Adrenal gland (tissue), 9 donors: ENCODE measurements at regions not wholly inside any gene's neighbourhood (a gene's known extent, or its start where the extent isn't known, plus 50 kb on each side); places are given as distances from the start of the nearest gene placed in this dataset.

Experiments used
- DNase-seq, 7 donors: peaks; one replicate each; pipeline ENCODE4 v3.0.0-alpha.2; 2019 to 2020
- H3K27ac ChIP-seq, 5 donors: fragments of 200-600 bp; sonication (generic) in 4 of 5; 1 replicate in 3 of 5; 2 replicates in 2 of 5; pipeline versions ENCODE4 v1.5.1 to v1.8.0; 2016 to 2020; ENCODE audit warnings: mild to moderate bottlenecking in 1 of 5
- H3K27me3 ChIP-seq: fragments of 200-600 bp; 2 replicates; pipeline ENCODE4 v1.8.0; 2021
- H3K36me3 ChIP-seq, 2 donors: fragments of 200-600 bp; replicated peaks in 1 of 2; 1 replicate in 1 of 2; 2 replicates in 1 of 2; pipeline versions ENCODE4 v1.5.1 to v1.8.0; 2018 to 2022
- H3K4me1 ChIP-seq, 2 donors: fragments of 200-600 bp; replicated peaks in 1 of 2; 1 replicate in 1 of 2; 2 replicates in 1 of 2; pipeline versions ENCODE4 v1.5.1 to v1.8.0; 2018 to 2021
- H3K4me3 ChIP-seq, 4 donors: fragments of 200-600 bp; sonication (generic) in 3 of 4; one replicate each; pipeline ENCODE4 v1.5.1; 2016 to 2018
- H3K9me3 ChIP-seq, 3 donors: fragments of 200-600 bp; sonication (generic) in 1 of 3; replicated peaks in 1 of 3; 1 replicate in 2 of 3; 2 replicates in 1 of 3; pipeline versions ENCODE4 v1.5.1 to v1.8.0; 2016 to 2021
- CTCF ChIP-seq, 6 experiments: fragments of 450-650 bp in 4 of 6; fragments of 200-600 bp in 2 of 6; sonication (generic) in 1 of 6; IDR thresholded peaks; 1 replicate in 5 of 6; 2 replicates in 1 of 6; pipeline versions ENCODE4 v1.5.1 to v1.8.0; 2016 to 2021; ENCODE audit warnings: antibody characterized with exemption in 6 of 6, mild to moderate bottlenecking in 2 of 6, moderate library complexity in 1 of 6
- POLR2A ChIP-seq, 2 donors: fragments of 450-650 bp; IDR thresholded peaks; one replicate each; pipeline ENCODE4 v1.6.1; 2017; ENCODE audit warnings: antibody characterized with exemption in 2 of 2, mild to moderate bottlenecking in 2 of 2, moderate library complexity in 1 of 2
- WGBS, 4 donors: extraction: QIAGEN DNeasy Blood & Tissue Kit in 2 of 4; methylation state at CpG; one replicate each; pipeline versions ENCODE4 v1.1.5 to v1.1.7; 2013 to 2017; 5-methylcytosine and 5-hydroxymethylcytosine counted together
- intact Hi-C, 2 donors: fragments of 100-400 bp; cut with DNase I; formaldehyde crosslinking; loops; one replicate each; pipeline versions ENCODE4 v1.14.1 to v1.15.0; 2022 to 2023
- donor health status: healthy with polysubstance abuse.
- donor health status: Bipolar disorder and iron deficiency.
- donor health status: DM: yes; HTN: yes; CAD: no.
- donor health status: DM: no; HTN: no; CAD: no.
- donor health status: DM: no; HTN: no; CAD: no.

- no peak for DNase-seq
- H3K36me3 ChIP-seq, result no peaks in the 10 kb centered on the region
- WGBS, 4 donors, result 79 to 96% (median 91%) methylated on average over 4 to 7 of the region's 7 CpGs
Measured at GRCh38 chr9:129370770-129371169, 192.7 kb upstream of the IER5L start.

GRCh38 chr9:129368444-129368978 lies 190.4 kb upstream of the IER5L start:
- H3K9me3 ChIP-seq, result peaks cover 0 to 7% (median 0%) of the 10 kb centered on the region in 3 donors
- 81 to 97% (median 91%) methylated on average over 6 of the region's 6 CpGs for WGBS, 4 donors
- TF ChIP-seq POLR2A (IDR thresholded peaks at IDR 0.05), result no peak
- TF ChIP-seq CTCF (IDR thresholded peaks at IDR 0.05), result no peak
- intact Hi-C loops, result no loop called here
- DNase-seq, result no peak
- H3K4me1 ChIP-seq, result no peaks in the 10 kb centered on the region
- H3K27ac ChIP-seq, result no peak overlapping the region
- H3K4me3 ChIP-seq, result no peak overlapping the region
- no peaks in the 10 kb centered on the region for H3K36me3 ChIP-seq
- no peaks in the 10 kb centered on the region for H3K27me3 ChIP-seq

More at GRCh38 chr9:129370770-129371169, 192.7 kb upstream of the IER5L start:
- no peaks in the 10 kb centered on the region for H3K27me3 ChIP-seq
- H3K4me3 ChIP-seq, result no peak overlapping the region
- TF ChIP-seq CTCF (IDR thresholded peaks at IDR 0.05) (no peak), POLR2A (IDR thresholded peaks at IDR 0.05) (no peak)
- H3K9me3 ChIP-seq, result peaks cover 0 to 7% (median 0%) of the 10 kb centered on the region in 3 donors
- intact Hi-C loops, result no loop called here
- H3K4me1 ChIP-seq, result no peaks in the 10 kb centered on the region
- H3K27ac ChIP-seq, result no peak overlapping the region

GRCh38 chr9:129367287-129367686 lies 189.2 kb upstream of the IER5L start:
- Histone ChIP-seq H3K9me3 (peaks cover 0 to 7% (median 0%) of the 10 kb centered on the region in 3 donors), H3K27ac (no peak overlapping the region), H3K4me3 (no peak overlapping the region), H3K27me3 (no peaks in the 10 kb centered on the region), H3K4me1 (no peaks in the 10 kb centered on the region), H3K36me3 (no peaks in the 10 kb centered on the region)
- intact Hi-C loops, result no loop called here
- TF ChIP-seq CTCF (IDR thresholded peaks at IDR 0.05) (no peak), POLR2A (IDR thresholded peaks at IDR 0.05) (no peak)
- WGBS, 4 donors, result 91 to 97% (median 93%) methylated on average over 5 of the region's 5 CpGs
- DNase-seq, result no peak

- intact Hi-C loops, result no loop called here
- 69 to 76% (median 70%) methylated on average over 5 of the region's 5 CpGs for WGBS, 4 donors
- no peak overlapping the region for H3K4me3 ChIP-seq
- H3K9me3 ChIP-seq, result peaks cover 0 to 7% (median 0%) of the 10 kb centered on the region in 3 donors
- no peaks in the 10 kb centered on the region for H3K27me3 ChIP-seq
- DNase-seq, result no peak
- no peaks in the 10 kb centered on the region for H3K36me3 ChIP-seq
- H3K4me1 ChIP-seq, result no peaks in the 10 kb centered on the region
- TF ChIP-seq CTCF (IDR thresholded peaks at IDR 0.05) (no peak), POLR2A (IDR thresholded peaks at IDR 0.05) (no peak)
- no peak overlapping the region for H3K27ac ChIP-seq
Measured at GRCh38 chr9:129365196-129365595, 187.1 kb upstream of the IER5L start.
